SK-N-MC (cell line): ENCODE measurements at regions not wholly inside any gene's neighbourhood (a gene's known extent, or its start where the extent isn't known, plus 50 kb on each side); places are given as distances from the start of the nearest gene placed in this dataset.

Experiments
- EZH2 ChIP-seq: fragments of 200-600 bp; sonication (generic); IDR thresholded peaks from one replicate; pipeline ENCODE4 v1.6.1; 2017; ENCODE audit warnings: antibody characterized with exemption
- FOXP2 ChIP-seq: optimal IDR thresholded peaks from 2 replicates; pipeline ENCODE3; 2011; ENCODE audit warnings: mild to moderate bottlenecking, moderate library complexity; ENCODE audit not compliant: insufficient read depth; ENCODE audit errors: extremely low read length, control extremely low read depth
- POLR2AphosphoS5 ChIP-seq: IDR thresholded peaks from 2 replicates; pipeline ENCODE4 v1.6.1; 2012; ENCODE audit warnings: mild to moderate bottlenecking, low read depth, low read length, borderline replicate concordance

GRCh38 chr5:20574576-20574975 lies 586.6 kb upstream of the CDH18 start:
- TF ChIP-seq POLR2AphosphoS5: no peak
- TF ChIP-seq FOXP2: no peak
- TF ChIP-seq EZH2: no peak
